ENCODE measurements at regions not wholly inside any gene's neighbourhood (a gene's known extent, or its start where the extent isn't known, plus 50 kb on each side); places are given as distances from the start of the nearest gene placed in this dataset.

DNA sequence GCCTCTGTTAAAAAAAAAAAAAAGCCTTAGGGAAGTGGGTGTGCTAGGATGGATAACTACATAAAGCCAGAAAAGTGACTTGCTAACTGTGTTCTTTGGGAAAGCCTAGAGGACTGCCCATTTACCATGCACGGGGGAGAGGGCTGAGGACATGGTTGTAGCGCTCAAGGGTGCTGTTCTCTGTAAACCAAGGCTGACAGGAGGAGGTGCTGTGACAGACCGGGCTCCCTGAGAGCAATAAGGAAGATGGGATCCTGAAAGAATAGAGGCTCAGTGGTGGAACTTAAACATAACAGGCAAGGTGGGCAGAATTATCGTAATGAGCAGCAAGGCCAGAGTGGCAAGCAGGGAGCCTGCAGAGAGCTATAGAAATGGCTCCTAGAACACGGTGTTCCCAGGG, 98.5 kb upstream of the DISP3 start:
- ChIA-PET CTCF (ENCODE audit: unreplicated experiment) (no interaction called here), POLR2A (no interaction called here)
- no peaks in the 10 kb centered on the region for H3K9me2 ChIP-seq (ENCODE audit: insufficient read depth, low read length)
- TF ChIP-seq EZH2phosphoT487 (IDR thresholded peaks at IDR 0.05; ENCODE audit: borderline replicate concordance, low read depth, low read length): no peak
- no peak overlapping the region for H3K4me3 ChIP-seq (ENCODE audit: low read depth, low read length, poor library complexity, severe bottlenecking)
- BruUV-seq (replicated peaks): no TSS peak
- H3K27ac ChIP-seq (ENCODE audit: low read depth, low read length, poor library complexity, severe bottlenecking): no peak overlapping the region
- no peaks in the 10 kb centered on the region for H3K9me3 ChIP-seq (ENCODE audit: low read length)
- H3K79me2 ChIP-seq (ENCODE audit: insufficient read depth, low read depth, low read length): no peaks in the 10 kb centered on the region
- no peaks in the 10 kb centered on the region for H4K20me1 ChIP-seq (ENCODE audit: insufficient read depth, low read length)
- no peaks in the 10 kb centered on the region for H3K36me3 ChIP-seq (ENCODE audit: insufficient read depth, low read length)
- H3K4me1 ChIP-seq (ENCODE audit: insufficient read depth, low read length, poor library complexity, severe bottlenecking): peaks cover 11% of the 10 kb centered on the region
- no peak for DNase-seq (ENCODE audit: low spot score)
- no peak overlapping the region for H3K4me2 ChIP-seq (ENCODE audit: low read length)
- intact Hi-C loops (cut with micrococcal nuclease; ENCODE audit: unreplicated experiment): no loop called here
- no peak overlapping the region for H2AFZ ChIP-seq (ENCODE audit: low read length)

DNA sequence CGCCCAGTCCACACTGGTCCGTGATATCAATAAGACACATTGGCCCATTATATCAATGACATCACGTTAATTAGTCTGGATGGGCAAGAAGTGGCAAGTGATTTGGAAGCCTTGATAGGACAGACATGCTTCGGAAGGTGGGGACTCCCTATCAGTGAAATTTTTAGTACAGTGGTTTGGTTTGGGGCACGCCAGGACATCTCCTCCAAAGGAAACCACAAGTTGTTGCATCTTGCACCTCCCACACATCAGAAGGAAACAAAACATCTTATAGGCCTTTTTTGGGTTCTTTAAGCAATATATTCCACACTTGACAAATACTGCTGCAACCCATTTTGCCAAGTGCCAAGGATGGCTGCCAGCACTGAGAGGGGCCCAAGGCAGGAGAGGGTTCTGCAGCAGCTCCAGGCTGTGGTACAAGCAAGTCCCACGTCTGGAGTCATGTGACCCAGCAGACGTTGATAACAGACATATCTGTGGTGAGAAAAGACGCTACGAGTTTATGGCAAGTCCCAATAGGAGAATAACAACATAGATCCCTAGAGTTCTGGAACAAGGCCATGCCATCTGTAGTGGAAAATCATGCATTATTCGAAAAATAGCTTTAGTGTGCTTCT, 95.3 kb upstream of the DISP3 start:
- no peak overlapping the region for H3K4me2 ChIP-seq (ENCODE audit: low read length)
- no peak overlapping the region for H3K4me3 ChIP-seq (ENCODE audit: low read depth, low read length, poor library complexity, severe bottlenecking)
- no TSS peak for BruUV-seq (replicated peaks)

DNA sequence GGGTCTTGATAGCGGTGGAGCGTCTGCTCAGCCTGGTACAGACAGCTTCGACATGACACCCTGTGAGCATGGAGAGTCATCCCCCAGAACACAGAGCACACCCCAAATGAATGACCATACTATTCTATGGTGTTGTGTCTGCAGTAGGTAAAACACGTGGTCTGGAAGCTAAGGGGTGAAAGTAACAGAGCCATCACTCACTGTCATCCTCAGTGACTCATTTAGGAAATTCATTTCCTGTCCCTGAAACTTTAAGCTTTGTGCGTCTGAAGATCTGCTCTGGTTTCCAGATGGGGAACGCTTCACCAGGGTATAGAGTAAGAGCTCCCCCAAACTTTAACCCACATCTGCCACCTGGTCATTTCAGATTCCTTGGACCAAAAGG, 94.8 kb upstream of the DISP3 start:
- CTCF ChIA-PET (ENCODE audit: unreplicated experiment): no interaction called here
- BruUV-seq (replicated peaks): no TSS peak
- no peaks in the 10 kb centered on the region for H3K9me3 ChIP-seq (ENCODE audit: low read length)
- intact Hi-C loops (cut with micrococcal nuclease; ENCODE audit: unreplicated experiment): no loop called here
- no peak overlapping the region for H2AFZ ChIP-seq (ENCODE audit: low read length)
- POLR2A ChIA-PET: no interaction called here
- H3K9me2 ChIP-seq (ENCODE audit: insufficient read depth, low read length): no peaks in the 10 kb centered on the region
- no peak for DNase-seq (ENCODE audit: low spot score)
- TF ChIP-seq, protein P1, sequence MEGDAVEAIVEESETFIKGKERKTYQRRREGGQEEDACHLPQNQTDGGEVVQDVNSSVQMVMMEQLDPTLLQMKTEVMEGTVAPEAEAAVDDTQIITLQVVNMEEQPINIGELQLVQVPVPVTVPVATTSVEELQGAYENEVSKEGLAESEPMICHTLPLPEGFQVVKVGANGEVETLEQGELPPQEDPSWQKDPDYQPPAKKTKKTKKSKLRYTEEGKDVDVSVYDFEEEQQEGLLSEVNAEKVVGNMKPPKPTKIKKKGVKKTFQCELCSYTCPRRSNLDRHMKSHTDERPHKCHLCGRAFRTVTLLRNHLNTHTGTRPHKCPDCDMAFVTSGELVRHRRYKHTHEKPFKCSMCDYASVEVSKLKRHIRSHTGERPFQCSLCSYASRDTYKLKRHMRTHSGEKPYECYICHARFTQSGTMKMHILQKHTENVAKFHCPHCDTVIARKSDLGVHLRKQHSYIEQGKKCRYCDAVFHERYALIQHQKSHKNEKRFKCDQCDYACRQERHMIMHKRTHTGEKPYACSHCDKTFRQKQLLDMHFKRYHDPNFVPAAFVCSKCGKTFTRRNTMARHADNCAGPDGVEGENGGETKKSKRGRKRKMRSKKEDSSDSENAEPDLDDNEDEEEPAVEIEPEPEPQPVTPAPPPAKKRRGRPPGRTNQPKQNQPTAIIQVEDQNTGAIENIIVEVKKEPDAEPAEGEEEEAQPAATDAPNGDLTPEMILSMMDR (conservative IDR thresholded peaks at IDR 0.05; ENCODE audit: low read length): no peak
- no peak for TF ChIP-seq EZH2phosphoT487 (IDR thresholded peaks at IDR 0.05; ENCODE audit: borderline replicate concordance, low read depth, low read length)
- H3K4me2 ChIP-seq (ENCODE audit: low read length): no peak overlapping the region
- H3K36me3 ChIP-seq (ENCODE audit: insufficient read depth, low read length): no peaks in the 10 kb centered on the region
- H3K79me2 ChIP-seq (ENCODE audit: insufficient read depth, low read depth, low read length): no peaks in the 10 kb centered on the region
- H3K4me3 ChIP-seq (ENCODE audit: low read depth, low read length, poor library complexity, severe bottlenecking): no peak overlapping the region
- no peaks in the 10 kb centered on the region for H4K20me1 ChIP-seq (ENCODE audit: insufficient read depth, low read length)
- H3K27ac ChIP-seq (ENCODE audit: low read depth, low read length, poor library complexity, severe bottlenecking): no peak overlapping the region
- peaks cover 6% of the 10 kb centered on the region for H3K4me1 ChIP-seq (ENCODE audit: insufficient read depth, low read length, poor library complexity, severe bottlenecking)

More for the DNA sequence above, 95.3 kb upstream of the DISP3 start:
- no peaks in the 10 kb centered on the region for H3K79me2 ChIP-seq (ENCODE audit: insufficient read depth, low read depth, low read length)
- peaks cover 6% of the 10 kb centered on the region for H3K4me1 ChIP-seq (ENCODE audit: insufficient read depth, low read length, poor library complexity, severe bottlenecking)
- no peaks in the 10 kb centered on the region for H4K20me1 ChIP-seq (ENCODE audit: insufficient read depth, low read length)
- no peaks in the 10 kb centered on the region for H3K36me3 ChIP-seq (ENCODE audit: insufficient read depth, low read length)
- POLR2A ChIA-PET: no interaction called here
- DNase-seq (ENCODE audit: low spot score): no peak
- CTCF ChIA-PET (ENCODE audit: unreplicated experiment): no interaction called here
- no peaks in the 10 kb centered on the region for H3K9me3 ChIP-seq (ENCODE audit: low read length)
- no peak overlapping the region for H2AFZ ChIP-seq (ENCODE audit: low read length)
- intact Hi-C loops (cut with micrococcal nuclease; ENCODE audit: unreplicated experiment): no loop called here
- TF ChIP-seq, protein P1 (conservative IDR thresholded peaks at IDR 0.05; ENCODE audit: low read length): no peak
- TF ChIP-seq EZH2phosphoT487 (IDR thresholded peaks at IDR 0.05; ENCODE audit: borderline replicate concordance, low read depth, low read length): no peak
- no peak overlapping the region for H3K27ac ChIP-seq (ENCODE audit: low read depth, low read length, poor library complexity, severe bottlenecking)
- H3K9me2 ChIP-seq (ENCODE audit: insufficient read depth, low read length): no peaks in the 10 kb centered on the region

Measured in OCI-LY7 (cell line).